ENCODE measurements at regions not wholly inside any gene's neighbourhood (a gene's known extent, or its start where the extent isn't known, plus 50 kb on each side); places are given as distances from the start of the nearest gene placed in this dataset.

DNA sequence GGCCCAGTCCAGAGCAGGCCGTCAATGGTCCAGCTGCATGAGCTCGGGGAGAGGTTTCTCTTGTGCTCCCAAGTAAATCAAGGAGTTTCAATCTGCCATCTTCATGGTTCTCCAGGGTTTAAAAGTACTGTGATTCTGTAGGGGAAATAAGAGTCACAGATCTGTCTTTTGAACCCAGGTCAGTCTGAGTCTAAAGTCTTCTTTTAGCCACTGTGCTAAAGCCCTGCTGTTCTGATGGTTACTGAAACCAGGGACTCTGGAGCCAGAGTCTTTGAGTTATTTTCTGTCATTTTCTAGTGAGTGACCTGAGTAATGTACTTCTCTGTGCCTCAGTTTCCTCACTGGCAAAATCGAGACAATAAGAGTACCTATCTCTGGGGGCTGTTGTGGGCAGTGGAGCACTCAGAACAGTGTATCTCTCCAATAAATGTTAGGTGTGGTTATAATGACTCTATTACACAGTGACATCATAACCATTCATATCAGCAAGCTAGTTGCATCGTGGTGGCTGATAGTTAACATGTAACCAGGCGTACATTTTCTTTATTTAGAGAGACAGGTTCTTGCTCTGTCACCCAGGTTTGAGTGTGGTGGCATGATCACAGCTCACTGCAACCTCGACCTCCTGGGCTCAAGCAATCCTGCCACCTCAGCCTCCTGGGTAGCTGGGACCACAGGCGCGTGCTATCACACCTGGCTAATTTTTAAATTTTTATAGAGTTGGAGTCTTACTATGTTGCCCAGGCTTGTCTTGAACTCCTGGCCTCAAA, 74.6 kb upstream of the KCNG1 start:
- TF ChIP-seq CTCF (IDR thresholded peaks at IDR 0.05; ENCODE audit: low read length) (no peak), EZH2 (optimal IDR thresholded peaks at IDR 0.05; ENCODE audit: low read depth, low read length) (no peak), EZH2phosphoT487 (IDR thresholded peaks at IDR 0.05; ENCODE audit: low read length) (no peak)
